ENCODE measurements at regions not wholly inside any gene's neighbourhood (a gene's known extent, or its start where the extent isn't known, plus 50 kb on each side); places are given as distances from the start of the nearest gene placed in this dataset. TPM values are rescaled to one million over a fixed set of nuclear protein-coding genes. Genes with fewer than 3 reads are reported as not detected.

- H3K9me2 ChIP-seq (ENCODE audit: insufficient read depth) = no peaks in the 10 kb centered on the region
- no peak overlapping the region for H3K4me3 ChIP-seq
- H4K20me1 ChIP-seq (ENCODE audit: insufficient read depth) = no peaks in the 10 kb centered on the region
- H2AFZ ChIP-seq = no peak overlapping the region
- no peaks in the 10 kb centered on the region for H3K36me3 ChIP-seq (ENCODE audit: low read depth)
- H3K4me1 ChIP-seq (ENCODE audit: insufficient read depth) = no peaks in the 10 kb centered on the region
- no peaks in the 10 kb centered on the region for H3F3A ChIP-seq (ENCODE audit: insufficient read depth)
- H3K27me3 ChIP-seq (replicated peaks; ENCODE audit: insufficient read depth) = 0 out of 2 replicates have a peak, but pooled peaks cover 5% of the 10 kb centered on the region
- H3K9me3 ChIP-seq (ENCODE audit: low read depth) = no peaks in the 10 kb centered on the region
- H3K4me2 ChIP-seq (ENCODE audit: unreplicated experiment) = no peak overlapping the region
- no peak for DNase-seq
- no peak overlapping the region for H3K27ac ChIP-seq
- H3K9ac ChIP-seq = no peak overlapping the region
- no peaks in the 10 kb centered on the region for H3K79me2 ChIP-seq (ENCODE audit: insufficient read depth)
- WGBS, 2 experiments (ENCODE audit: low coverage in 1 of 2, low lambda C conversion rate in 2 of 2, missing lambda C conversion rate in 2 of 2) = 19 to 20% methylated on average over 4 of the region's 4 CpGs
- in situ Hi-C loops (cut with MboI) = no loop called here
- TF ChIP-seq EZH2phosphoT487 (IDR thresholded peaks at IDR 0.05; ENCODE audit: insufficient read depth, low read depth) (no peak), EZH2 (IDR thresholded peaks at IDR 0.05; ENCODE audit: insufficient read depth, poor library complexity, severe bottlenecking) (no peak)
Measured at GRCh38 chr3:25376340-25376739, 51.7 kb upstream of the RARB start.

- Histone ChIP-seq H3K4me1 (ENCODE audit: insufficient read depth) (no peaks in the 10 kb centered on the region), H3K9me2 (ENCODE audit: insufficient read depth) (no peaks in the 10 kb centered on the region), H3K4me3 (no peak overlapping the region), H3K9ac (no peak overlapping the region), H2AFZ (no peak overlapping the region), H3K27me3 (replicated peaks; ENCODE audit: insufficient read depth) (0 out of 2 replicates have a peak, but pooled peaks cover 5% of the 10 kb centered on the region), H3K79me2 (ENCODE audit: insufficient read depth) (no peaks in the 10 kb centered on the region), H3K4me2 (ENCODE audit: unreplicated experiment) (no peak overlapping the region), H4K20me1 (ENCODE audit: insufficient read depth) (no peaks in the 10 kb centered on the region), H3F3A (ENCODE audit: insufficient read depth) (no peaks in the 10 kb centered on the region), H3K27ac (no peak overlapping the region), H3K9me3 (ENCODE audit: low read depth) (no peaks in the 10 kb centered on the region), H3K36me3 (ENCODE audit: low read depth) (no peaks in the 10 kb centered on the region)
- no peak for TF ChIP-seq EZH2phosphoT487 (IDR thresholded peaks at IDR 0.05; ENCODE audit: insufficient read depth, low read depth)
- no peak for TF ChIP-seq EZH2 (IDR thresholded peaks at IDR 0.05; ENCODE audit: insufficient read depth, poor library complexity, severe bottlenecking)
- 23 to 33% methylated on average over 2 of the region's 2 CpGs for WGBS, 2 experiments (ENCODE audit: low coverage in 1 of 2, low lambda C conversion rate in 2 of 2, missing lambda C conversion rate in 2 of 2)
- DNase-seq = no peak
- in situ Hi-C loops (cut with MboI) = no loop called here
Measured at GRCh38 chr3:25377042-25377441, 51.0 kb upstream of the RARB start.

Small RNA genes in the stretch of these regions (small RNA-seq; reads per million reads assigned to genes)
- not detected for gene RN7SL216P (ENCODE audit: low read depth, low replicate concordance)
- not detected for gene RNA5SP125 (ENCODE audit: low read depth, low replicate concordance)
- gene RNA5SP126 (ENCODE audit: low read depth, low replicate concordance) = not detected

All from GM23248 (cell line).